ENCODE measurements at regions not wholly inside any gene's neighbourhood (a gene's known extent, or its start where the extent isn't known, plus 50 kb on each side); places are given as distances from the start of the nearest gene placed in this dataset.

DNA sequence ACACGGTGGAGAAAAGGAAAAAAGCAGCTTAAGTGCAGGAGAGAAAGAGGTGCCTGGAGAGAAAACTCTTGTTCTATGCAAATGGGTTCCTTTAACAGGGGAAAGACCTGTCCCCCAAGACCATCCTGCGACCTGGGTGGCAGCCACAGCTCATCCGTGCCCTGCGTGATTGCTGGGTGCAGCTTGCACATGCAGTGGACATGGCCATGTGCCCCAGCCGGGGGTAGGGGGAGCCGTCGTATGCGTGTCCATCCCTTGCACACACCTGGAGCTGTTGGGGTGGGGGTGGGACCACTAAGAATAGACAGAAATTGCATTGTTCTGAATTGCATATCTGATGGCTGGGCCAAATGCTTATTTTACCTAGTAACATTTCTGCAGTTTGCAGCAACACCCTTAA, 171.9 kb downstream of the GUCY2F start:
- TF ChIP-seq, protein P1, sequence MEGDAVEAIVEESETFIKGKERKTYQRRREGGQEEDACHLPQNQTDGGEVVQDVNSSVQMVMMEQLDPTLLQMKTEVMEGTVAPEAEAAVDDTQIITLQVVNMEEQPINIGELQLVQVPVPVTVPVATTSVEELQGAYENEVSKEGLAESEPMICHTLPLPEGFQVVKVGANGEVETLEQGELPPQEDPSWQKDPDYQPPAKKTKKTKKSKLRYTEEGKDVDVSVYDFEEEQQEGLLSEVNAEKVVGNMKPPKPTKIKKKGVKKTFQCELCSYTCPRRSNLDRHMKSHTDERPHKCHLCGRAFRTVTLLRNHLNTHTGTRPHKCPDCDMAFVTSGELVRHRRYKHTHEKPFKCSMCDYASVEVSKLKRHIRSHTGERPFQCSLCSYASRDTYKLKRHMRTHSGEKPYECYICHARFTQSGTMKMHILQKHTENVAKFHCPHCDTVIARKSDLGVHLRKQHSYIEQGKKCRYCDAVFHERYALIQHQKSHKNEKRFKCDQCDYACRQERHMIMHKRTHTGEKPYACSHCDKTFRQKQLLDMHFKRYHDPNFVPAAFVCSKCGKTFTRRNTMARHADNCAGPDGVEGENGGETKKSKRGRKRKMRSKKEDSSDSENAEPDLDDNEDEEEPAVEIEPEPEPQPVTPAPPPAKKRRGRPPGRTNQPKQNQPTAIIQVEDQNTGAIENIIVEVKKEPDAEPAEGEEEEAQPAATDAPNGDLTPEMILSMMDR (IDR thresholded peaks at IDR 0.05): no peak
- no peak for TF ChIP-seq POLR2A (IDR thresholded peaks at IDR 0.05)
